HFFc6 (cell line): ENCODE measurements at regions not wholly inside any gene's neighbourhood (a gene's known extent, or its start where the extent isn't known, plus 50 kb on each side); places are given as distances from the start of the nearest gene placed in this dataset.

ENCODE experiments used
- DNase-seq: peaks from one replicate; pipeline ENCODE4 v3.0.0-alpha.2; 2018
- H3K27ac Mint-ChIP-seq: 2 replicates; pipeline ENCODE4 v1.8.0; 2020; ENCODE audit warnings: mild to moderate bottlenecking, mixed read lengths
- H3K27me3 Mint-ChIP-seq: 2 replicates; pipeline ENCODE4 v1.8.0; 2021; ENCODE audit warnings: mild to moderate bottlenecking, moderate library complexity, mixed read lengths; ENCODE audit not compliant: insufficient read depth
- H3K36me3 Mint-ChIP-seq: 2 replicates; pipeline ENCODE4 v1.8.0; 2021; ENCODE audit warnings: low read depth, mixed read lengths
- H3K4me1 Mint-ChIP-seq: 2 replicates; pipeline ENCODE4 v1.8.0; 2020; ENCODE audit warnings: low read depth, mixed read lengths
- H3K4me3 Mint-ChIP-seq: 2 replicates; pipeline ENCODE4 v1.8.0; 2020; ENCODE audit warnings: mild to moderate bottlenecking, moderate library complexity, mixed read lengths
- H3K9me3 Mint-ChIP-seq: 2 replicates; pipeline ENCODE4 v1.8.0; 2020; ENCODE audit warnings: mild to moderate bottlenecking, mixed read lengths
- TF ChIP-seq, protein P1 (sequence below): fragments of 200-600 bp; sonication (generic); IDR thresholded peaks from 2 replicates; pipeline ENCODE4 v1.5.0; 2021; ENCODE audit warnings: antibody characterized with exemption, mild to moderate bottlenecking

DNA sequence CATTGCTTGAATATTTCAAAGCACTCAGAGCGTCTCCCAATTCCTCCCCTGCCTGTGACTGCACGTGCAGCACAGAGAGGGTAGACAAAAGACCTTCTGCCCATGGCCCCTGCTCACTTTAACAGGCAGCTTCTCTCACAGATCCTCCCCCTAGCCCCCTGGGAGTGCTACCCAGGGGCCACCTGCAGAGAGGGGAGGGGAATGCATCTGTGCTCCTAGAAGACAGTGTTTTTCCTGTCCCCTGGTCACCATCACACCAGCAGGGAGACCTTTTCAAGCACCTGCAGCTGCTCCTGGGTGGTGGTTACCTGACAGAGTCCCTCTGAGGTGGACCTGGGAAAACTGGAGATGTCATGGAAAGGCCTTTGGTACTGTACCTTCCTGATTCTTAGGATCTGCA lies 56.7 kb upstream of the PRR23C start:
- no peaks in the 10 kb centered on the region for H3K9me3 Mint-ChIP-seq
- H3K27ac Mint-ChIP-seq: no peak overlapping the region
- H3K4me1 Mint-ChIP-seq: no peaks in the 10 kb centered on the region
- TF ChIP-seq, protein P1, sequence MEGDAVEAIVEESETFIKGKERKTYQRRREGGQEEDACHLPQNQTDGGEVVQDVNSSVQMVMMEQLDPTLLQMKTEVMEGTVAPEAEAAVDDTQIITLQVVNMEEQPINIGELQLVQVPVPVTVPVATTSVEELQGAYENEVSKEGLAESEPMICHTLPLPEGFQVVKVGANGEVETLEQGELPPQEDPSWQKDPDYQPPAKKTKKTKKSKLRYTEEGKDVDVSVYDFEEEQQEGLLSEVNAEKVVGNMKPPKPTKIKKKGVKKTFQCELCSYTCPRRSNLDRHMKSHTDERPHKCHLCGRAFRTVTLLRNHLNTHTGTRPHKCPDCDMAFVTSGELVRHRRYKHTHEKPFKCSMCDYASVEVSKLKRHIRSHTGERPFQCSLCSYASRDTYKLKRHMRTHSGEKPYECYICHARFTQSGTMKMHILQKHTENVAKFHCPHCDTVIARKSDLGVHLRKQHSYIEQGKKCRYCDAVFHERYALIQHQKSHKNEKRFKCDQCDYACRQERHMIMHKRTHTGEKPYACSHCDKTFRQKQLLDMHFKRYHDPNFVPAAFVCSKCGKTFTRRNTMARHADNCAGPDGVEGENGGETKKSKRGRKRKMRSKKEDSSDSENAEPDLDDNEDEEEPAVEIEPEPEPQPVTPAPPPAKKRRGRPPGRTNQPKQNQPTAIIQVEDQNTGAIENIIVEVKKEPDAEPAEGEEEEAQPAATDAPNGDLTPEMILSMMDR: no peak
- H3K4me3 Mint-ChIP-seq: no peak overlapping the region
- H3K27me3 Mint-ChIP-seq: peaks cover 17% of the 10 kb centered on the region
- no peak for DNase-seq
- H3K36me3 Mint-ChIP-seq: no peaks in the 10 kb centered on the region

DNA sequence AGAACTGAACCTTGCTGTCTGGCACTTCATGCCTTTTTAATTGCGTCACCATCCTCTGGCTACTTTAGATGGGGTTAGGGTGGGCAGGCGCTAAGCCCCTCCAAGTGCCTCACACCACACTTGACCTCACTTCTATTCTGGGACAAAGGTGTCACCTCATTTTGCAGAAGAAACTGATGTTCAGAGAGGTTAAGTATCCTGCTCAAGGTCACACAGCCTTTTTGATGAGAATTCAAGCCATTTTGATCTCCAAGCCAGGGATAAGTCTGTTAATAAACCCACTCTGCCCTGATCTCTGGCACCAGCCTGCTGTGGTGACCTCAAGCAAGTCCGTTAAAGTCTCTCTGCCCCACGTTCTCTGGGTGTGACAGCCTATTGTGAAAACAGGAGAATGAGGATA lies 58.8 kb upstream of the PRR23C start:
- no peak overlapping the region for H3K4me3 Mint-ChIP-seq
- no peaks in the 10 kb centered on the region for H3K36me3 Mint-ChIP-seq
- H3K27me3 Mint-ChIP-seq: peaks cover 23% of the 10 kb centered on the region
- H3K27ac Mint-ChIP-seq: no peak overlapping the region
- H3K4me1 Mint-ChIP-seq: no peaks in the 10 kb centered on the region
- TF ChIP-seq, protein P1: no peak
- DNase-seq: no peak
- no peaks in the 10 kb centered on the region for H3K9me3 Mint-ChIP-seq

DNA sequence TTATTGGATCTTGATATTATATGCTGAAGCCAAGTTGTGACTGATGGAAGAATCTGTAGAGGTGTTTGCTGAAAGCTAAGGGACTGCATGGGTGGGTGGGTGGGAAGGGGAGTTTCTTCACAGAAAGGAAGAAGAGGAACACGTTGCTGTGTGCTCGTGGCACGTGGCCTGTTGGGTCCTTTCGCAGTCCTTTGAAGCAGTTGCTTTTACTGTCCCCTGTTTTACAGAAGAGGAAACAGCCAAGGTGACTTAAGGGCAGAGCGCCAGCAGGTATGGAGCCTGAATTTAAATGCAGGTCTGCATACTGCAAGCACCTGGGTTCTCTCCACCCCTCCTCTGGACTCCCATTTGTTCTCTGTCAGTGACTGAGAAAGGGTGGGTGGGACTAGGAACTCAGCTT lies 59.4 kb upstream of the PRR23C start:
- Mint-ChIP-seq H3K27me3 (peaks cover 20% of the 10 kb centered on the region), H3K9me3 (no peaks in the 10 kb centered on the region), H3K4me3 (no peak overlapping the region), H3K36me3 (no peaks in the 10 kb centered on the region), H3K4me1 (no peaks in the 10 kb centered on the region), H3K27ac (no peak overlapping the region)
- TF ChIP-seq, protein P1: no peak
- no peak for DNase-seq

DNA sequence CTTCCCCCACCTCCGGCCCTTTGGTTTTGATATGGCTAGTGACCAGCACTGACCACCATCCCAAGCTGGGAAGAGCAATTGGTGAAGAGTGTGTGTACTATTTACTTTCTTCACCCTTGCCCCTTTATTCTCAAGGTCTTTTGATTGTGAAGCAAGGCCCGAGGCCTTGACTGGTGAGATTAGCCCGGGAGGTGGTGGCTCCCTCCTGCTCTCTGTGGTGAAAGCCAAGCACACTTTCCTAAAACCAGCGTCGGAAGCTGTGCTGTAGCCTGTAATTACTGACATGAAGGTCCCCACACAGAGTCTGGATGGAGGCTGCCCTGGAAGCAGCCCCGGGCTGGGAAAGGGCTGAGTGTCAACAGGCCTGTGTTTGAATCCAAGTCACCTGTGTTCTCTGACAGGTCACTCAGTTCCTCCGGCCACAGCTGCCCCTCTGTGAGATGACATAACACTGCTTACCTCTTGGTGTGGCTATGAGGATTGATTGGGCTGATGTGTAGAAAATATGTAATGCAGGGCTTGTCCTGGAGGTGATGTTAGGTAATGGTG lies 60.5 kb upstream of the PRR23C start:
- no peak for DNase-seq
- Mint-ChIP-seq H3K36me3 (no peaks in the 10 kb centered on the region), H3K4me3 (no peak overlapping the region), H3K27me3 (peaks cover 20% of the 10 kb centered on the region), H3K27ac (no peak overlapping the region), H3K9me3 (no peaks in the 10 kb centered on the region), H3K4me1 (no peaks in the 10 kb centered on the region)
- TF ChIP-seq, protein P1: no peak

DNA sequence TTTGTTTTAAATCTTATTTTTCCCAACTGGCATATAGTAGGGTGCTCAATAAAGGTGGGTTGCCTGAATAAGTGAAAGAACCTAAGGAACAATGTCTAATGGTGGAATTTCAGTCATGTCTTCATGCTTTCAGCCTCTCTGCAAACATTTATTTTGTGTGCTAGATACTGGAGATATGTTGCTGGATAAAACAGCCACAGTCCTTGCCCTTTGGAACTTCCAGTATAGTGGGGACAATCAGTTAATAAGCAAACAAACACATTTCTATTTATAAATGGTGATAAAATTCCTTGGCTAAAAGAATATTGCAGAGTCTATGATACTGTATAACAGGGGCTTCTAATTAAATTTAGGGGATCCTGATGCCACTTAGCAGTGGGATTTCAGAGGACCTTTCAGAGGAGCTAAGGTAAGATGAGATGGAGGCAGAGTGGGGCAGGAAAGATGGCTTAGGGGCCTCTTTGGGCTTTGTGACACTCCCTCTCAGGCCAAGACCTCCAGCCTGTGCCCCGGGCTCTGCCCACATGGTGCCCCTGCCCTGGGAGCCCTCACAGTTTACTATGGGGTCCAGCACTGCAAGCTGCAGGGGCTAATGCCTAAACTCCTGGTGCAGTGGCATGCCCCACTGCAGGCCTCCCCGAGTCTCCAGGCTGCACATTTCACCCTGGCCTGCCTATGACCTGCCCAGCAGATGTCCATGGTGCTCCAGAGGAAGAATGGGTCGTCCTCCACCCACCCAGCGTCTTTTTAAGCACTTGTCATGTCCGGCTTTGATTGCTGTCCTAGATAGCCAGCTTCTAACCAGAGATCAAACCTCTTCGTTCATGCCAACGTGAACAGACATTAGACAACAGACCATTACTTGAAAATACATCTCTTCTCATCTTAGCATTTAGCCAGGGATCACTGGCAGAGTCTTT lies 61.6 kb upstream of the PRR23C start:
- H3K4me1 Mint-ChIP-seq: no peaks in the 10 kb centered on the region
- H3K4me3 Mint-ChIP-seq: no peak overlapping the region
- no peaks in the 10 kb centered on the region for H3K9me3 Mint-ChIP-seq
- H3K27ac Mint-ChIP-seq: no peak overlapping the region
- no peak for DNase-seq
- H3K27me3 Mint-ChIP-seq: peaks cover 20% of the 10 kb centered on the region
- TF ChIP-seq, protein P1: no peak
- H3K36me3 Mint-ChIP-seq: no peaks in the 10 kb centered on the region
